ENCODE measurements at regions not wholly inside any gene's neighbourhood (a gene's known extent, or its start where the extent isn't known, plus 50 kb on each side); places are given as distances from the start of the nearest gene placed in this dataset.

DNA sequence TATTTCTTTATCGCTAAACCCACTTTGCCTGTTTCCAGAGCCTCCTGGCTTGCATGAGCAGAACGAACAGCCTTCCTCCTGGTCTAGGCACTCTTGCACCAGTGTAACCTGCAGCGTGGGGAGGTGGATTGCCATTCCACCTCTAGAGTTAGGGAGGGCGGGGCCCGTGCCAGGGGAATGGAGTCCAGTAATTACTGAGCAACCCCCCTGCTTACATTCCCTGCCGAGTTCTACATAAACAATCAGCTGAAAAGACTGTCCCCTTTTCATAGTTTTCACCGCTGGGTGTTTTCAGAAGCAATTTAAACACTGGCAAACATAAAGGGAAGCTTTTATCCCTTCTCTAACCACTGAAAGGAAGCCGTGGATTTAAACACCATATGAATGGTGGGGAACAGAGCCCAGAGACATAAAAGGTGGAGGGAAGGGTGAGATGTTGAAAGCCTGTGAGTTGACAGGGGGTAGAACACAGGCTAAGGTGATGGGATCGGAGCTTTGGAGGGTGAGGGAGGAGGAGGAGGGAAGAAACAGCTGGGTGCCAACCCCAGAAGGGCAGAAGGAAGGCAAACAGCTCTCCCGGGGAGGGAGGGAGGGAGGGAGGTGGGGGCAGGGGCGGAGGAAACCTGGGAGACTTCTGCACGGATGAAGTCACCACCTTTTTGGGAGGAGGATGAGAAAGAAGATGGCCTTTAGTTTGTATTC lies 68.0 kb upstream of the WDR26 start:
- H3K4me3 ChIP-seq (ENCODE audit: low read length): no peak overlapping the region
- no peaks in the 10 kb centered on the region for H3K9me3 Mint-ChIP-seq
- ChIA-PET POLR2A (no interaction called here), CTCF (no interaction called here)
- DNase-seq: no peak
- H3K36me3 ChIP-seq (ENCODE audit: insufficient read depth, low read length): no peaks in the 10 kb centered on the region
- no peaks in the 10 kb centered on the region for H3K36me3 Mint-ChIP-seq
- peak overlapping the region; percentile 31 for H3K27ac ChIP-seq (ENCODE audit: low read depth, low read length)
- peak overlapping the region in 1 of 8 donors; percentile 43 for H3K27ac Mint-ChIP-seq
- no peaks in the 10 kb centered on the region for H3K9me3 ChIP-seq (ENCODE audit: low read length)
- no peak overlapping the region for H3K4me3 Mint-ChIP-seq
- H3K27me3 ChIP-seq (ENCODE audit: insufficient read depth, low read length, poor library complexity, severe bottlenecking): no peaks in the 10 kb centered on the region
- no peaks in the 10 kb centered on the region for H3K27me3 Mint-ChIP-seq
- H3K4me1 ChIP-seq (ENCODE audit: insufficient read depth, low read length): peaks cover 12% of the 10 kb centered on the region
- H3K4me1 Mint-ChIP-seq: peaks cover 19 to 38% (median 30%) of the 10 kb centered on the region in 3 donors

DNA sequence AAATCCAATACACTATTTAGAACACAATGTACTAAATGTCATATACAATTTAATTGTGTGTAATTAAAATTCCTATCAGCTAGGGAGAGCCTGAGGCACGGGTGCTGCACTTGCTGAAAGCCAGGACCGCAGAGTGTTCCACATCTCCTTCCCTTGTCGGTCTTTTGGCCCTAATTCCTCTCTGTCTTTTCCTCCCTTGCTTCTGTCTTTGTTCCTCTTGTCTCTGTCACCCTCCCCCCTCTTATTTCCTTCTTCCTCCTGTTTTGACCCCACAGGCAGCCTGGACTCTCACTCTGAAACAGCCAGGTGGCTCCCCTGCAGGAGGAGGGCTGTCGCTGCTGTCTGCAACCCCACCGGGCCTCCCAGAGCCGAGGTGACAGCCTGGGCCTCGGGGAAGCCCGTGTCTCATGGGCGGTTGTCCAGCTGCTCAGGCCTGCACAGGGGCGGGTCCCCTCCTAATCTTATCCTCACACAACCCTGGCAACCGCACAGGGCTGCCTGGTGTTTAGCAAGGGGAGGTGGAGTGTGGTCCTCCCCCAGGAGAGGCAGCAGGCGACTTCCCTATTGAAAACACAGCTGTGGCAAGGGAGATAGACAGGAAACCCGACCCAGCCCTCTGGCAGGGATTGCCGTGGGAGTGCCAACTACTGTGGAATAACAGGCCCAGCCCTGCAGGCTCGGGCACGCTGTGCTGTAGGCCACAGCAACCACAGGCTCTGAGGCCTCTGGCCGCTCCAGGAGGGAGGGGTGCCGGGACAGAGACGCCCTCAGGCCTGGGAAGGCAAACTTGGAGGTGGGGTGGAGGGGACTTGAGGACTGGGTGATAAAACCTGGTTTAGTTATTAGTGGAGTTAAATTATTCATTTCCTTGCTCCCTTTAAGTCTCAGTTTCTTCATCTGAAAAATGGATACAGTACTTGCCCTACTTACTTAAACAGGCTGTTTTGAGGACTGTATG lies 68.8 kb upstream of the WDR26 start:
- CTCF ChIA-PET: interaction anchor here (1.9 kb wide), 1 partner anchor 10 kb away, joined by 8 read pairs; no protein-coding TSS in a partner anchor
- peaks cover 11 to 30% (median 22%) of the 10 kb centered on the region in 3 donors for H3K4me1 Mint-ChIP-seq
- H3K9me3 Mint-ChIP-seq: no peaks in the 10 kb centered on the region
- DNase-seq: no peak
- H3K4me3 ChIP-seq (ENCODE audit: low read length): no peak overlapping the region
- no peaks in the 10 kb centered on the region for H3K36me3 ChIP-seq (ENCODE audit: insufficient read depth, low read length)
- H3K9me3 ChIP-seq (ENCODE audit: low read length): no peaks in the 10 kb centered on the region
- H3K27me3 ChIP-seq (ENCODE audit: insufficient read depth, low read length, poor library complexity, severe bottlenecking): no peaks in the 10 kb centered on the region
- H3K27ac Mint-ChIP-seq: peak overlapping the region in 1 of 8 donors; percentile 74
- peaks cover 4% of the 10 kb centered on the region for H3K4me1 ChIP-seq (ENCODE audit: insufficient read depth, low read length)
- peak overlapping the region in 1 of 7 donors; percentile 76 for H3K4me3 Mint-ChIP-seq
- POLR2A ChIA-PET: no interaction called here
- no peaks in the 10 kb centered on the region for H3K27me3 Mint-ChIP-seq
- H3K36me3 Mint-ChIP-seq: no peaks in the 10 kb centered on the region
- peak overlapping the region; percentile 31 for H3K27ac ChIP-seq (ENCODE audit: low read depth, low read length)

DNA sequence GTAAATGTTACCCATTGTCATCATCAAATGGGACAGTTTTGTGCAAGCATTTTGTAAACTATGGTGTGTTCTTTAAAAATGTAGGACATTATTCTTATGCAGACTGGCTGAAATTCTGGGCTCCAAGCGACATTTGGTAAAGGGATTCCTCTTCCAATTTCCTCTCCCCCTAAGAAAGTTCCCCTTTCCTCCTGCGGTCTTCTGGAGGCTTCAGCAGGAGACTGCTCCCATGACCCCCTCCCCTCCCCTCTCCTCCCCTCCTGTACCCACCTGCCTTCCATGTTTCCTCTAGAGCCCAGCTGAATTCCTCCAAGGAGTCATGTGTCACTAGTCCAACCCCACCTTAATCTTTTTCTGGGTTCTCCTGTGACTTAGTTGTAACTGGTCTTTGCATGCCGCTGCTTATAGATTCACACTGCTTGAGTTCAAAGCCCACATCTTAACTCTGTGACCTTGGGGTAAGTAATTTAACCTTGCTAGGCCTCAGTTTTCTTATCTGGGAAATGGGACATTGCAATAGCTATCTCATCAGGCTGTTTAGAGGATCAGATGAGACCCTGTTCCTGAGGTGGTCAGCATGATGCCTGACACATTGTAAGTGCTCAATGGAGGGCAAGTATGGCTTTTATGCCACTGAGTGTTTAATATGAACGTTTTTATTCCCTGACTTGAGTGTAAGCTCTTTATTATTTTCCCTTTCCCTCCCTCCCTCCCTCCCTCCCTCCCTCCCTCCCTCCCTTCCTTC lies 69.9 kb upstream of the WDR26 start:
- H3K27ac ChIP-seq (ENCODE audit: low read depth, low read length): peak overlapping the region; percentile 11
- Mint-ChIP-seq H3K9me3 (no peaks in the 10 kb centered on the region), H3K27me3 (no peaks in the 10 kb centered on the region), H3K4me3 (no peak overlapping the region), H3K4me1 (peaks cover 9 to 23% (median 18%) of the 10 kb centered on the region in 3 donors), H3K27ac (peak overlapping the region in 1 of 8 donors; percentile 47), H3K36me3 (no peaks in the 10 kb centered on the region)
- no peak overlapping the region for H3K4me3 ChIP-seq (ENCODE audit: low read length)
- H3K4me1 ChIP-seq (ENCODE audit: insufficient read depth, low read length): no peaks in the 10 kb centered on the region
- no peaks in the 10 kb centered on the region for H3K27me3 ChIP-seq (ENCODE audit: insufficient read depth, low read length, poor library complexity, severe bottlenecking)
- no peaks in the 10 kb centered on the region for H3K9me3 ChIP-seq (ENCODE audit: low read length)
- CTCF ChIA-PET: interaction anchor here (1.9 kb wide), 1 partner anchor 9 kb away, joined by 8 read pairs; no protein-coding TSS in a partner anchor
- POLR2A ChIA-PET: no interaction called here
- H3K36me3 ChIP-seq (ENCODE audit: insufficient read depth, low read length): no peaks in the 10 kb centered on the region
- DNase-seq: no peak

DNA sequence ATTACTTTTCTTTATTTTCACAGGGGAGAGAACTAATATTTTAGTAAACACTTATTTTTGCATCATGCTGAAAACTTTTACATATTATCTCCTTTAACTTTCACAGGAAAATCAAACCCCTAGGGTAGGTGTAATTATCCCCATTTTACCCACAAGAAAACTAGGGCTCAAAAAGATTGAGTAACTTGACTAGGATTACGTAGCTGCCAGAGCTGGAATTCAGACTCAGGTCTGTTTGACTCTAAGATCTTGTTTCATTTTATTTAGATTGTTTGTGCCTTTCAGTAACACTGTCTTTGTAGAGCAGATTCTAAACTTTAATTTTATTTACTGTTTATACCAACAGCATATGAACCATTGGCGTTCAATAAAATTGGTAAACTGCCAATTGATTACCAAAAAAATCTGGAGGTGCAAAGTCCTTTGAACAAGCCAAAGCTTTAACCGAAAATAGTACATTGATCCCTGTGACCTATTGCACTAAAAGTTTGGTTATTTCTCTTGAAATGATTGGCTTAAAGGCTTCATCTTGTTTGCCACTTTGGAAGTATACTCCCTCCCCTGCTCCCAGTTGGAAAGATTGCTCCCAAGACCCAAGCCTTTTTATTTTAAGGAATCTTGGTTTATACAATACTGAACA lies 71.0 kb upstream of the WDR26 start:
- Mint-ChIP-seq H3K27ac (no peak overlapping the region), H3K9me3 (no peaks in the 10 kb centered on the region)

DNA sequence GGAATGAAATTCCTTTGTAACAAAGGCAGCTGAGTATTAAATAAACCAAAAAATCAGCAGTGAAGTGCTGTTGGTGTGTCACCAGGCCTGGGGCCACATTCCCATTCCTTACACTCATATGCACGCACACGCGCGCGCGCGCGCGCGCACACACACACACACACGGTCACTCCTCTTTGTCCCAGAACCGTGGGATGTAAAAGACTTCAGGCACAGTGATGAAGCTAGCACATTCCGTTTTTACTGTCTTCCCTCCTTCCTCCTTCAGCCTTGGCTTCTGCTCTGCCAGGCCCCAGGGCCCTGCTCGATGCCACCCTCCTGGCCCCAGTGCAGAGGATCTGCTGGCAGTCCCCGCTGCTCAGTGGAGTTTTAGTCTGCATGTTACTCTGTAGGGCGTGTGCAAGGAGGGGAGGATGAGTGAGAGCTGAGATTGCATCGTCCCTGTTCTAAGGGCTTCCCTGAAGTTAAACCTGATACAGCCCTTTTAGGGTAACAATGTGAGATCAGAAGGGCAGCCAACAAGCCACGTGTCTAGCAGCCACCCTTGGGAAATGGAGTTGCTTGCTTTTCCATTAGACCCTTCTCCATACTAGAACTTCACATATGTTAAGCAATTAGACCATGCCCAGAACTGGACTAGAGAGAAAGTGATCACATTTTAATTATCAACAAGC lies 71.7 kb upstream of the WDR26 start:
- Histone ChIP-seq H3K4me3 (ENCODE audit: low read length) (no peak overlapping the region), H3K27ac (ENCODE audit: low read depth, low read length) (no peak overlapping the region), H3K27me3 (ENCODE audit: insufficient read depth, low read length, poor library complexity, severe bottlenecking) (no peaks in the 10 kb centered on the region), H3K36me3 (ENCODE audit: insufficient read depth, low read length) (no peaks in the 10 kb centered on the region), H3K9me3 (ENCODE audit: low read length) (no peaks in the 10 kb centered on the region), H3K4me1 (ENCODE audit: insufficient read depth, low read length) (no peaks in the 10 kb centered on the region)
- H3K27ac Mint-ChIP-seq: no peak overlapping the region
- no peak for DNase-seq
- peaks cover 9 to 18% (median 16%) of the 10 kb centered on the region in 3 donors for H3K4me1 Mint-ChIP-seq
- H3K9me3 Mint-ChIP-seq: no peaks in the 10 kb centered on the region
- H3K27me3 Mint-ChIP-seq: no peaks in the 10 kb centered on the region
- no peaks in the 10 kb centered on the region for H3K36me3 Mint-ChIP-seq
- POLR2A ChIA-PET: no interaction called here
- CTCF ChIA-PET: no interaction called here
- H3K4me3 Mint-ChIP-seq: no peak overlapping the region

More for the DNA sequence above, 71.0 kb upstream of the WDR26 start:
- POLR2A ChIA-PET: no interaction called here
- H3K4me3 ChIP-seq (ENCODE audit: low read length): no peak overlapping the region
- H3K27ac ChIP-seq (ENCODE audit: low read depth, low read length): no peak overlapping the region
- Mint-ChIP-seq H3K36me3 (no peaks in the 10 kb centered on the region), H3K27me3 (no peaks in the 10 kb centered on the region), H3K4me1 (peaks cover 9 to 22% (median 18%) of the 10 kb centered on the region in 3 donors), H3K4me3 (no peak overlapping the region)
- DNase-seq: no peak
- no peaks in the 10 kb centered on the region for H3K36me3 ChIP-seq (ENCODE audit: insufficient read depth, low read length)
- H3K9me3 ChIP-seq (ENCODE audit: low read length): no peaks in the 10 kb centered on the region
- no peaks in the 10 kb centered on the region for H3K27me3 ChIP-seq (ENCODE audit: insufficient read depth, low read length, poor library complexity, severe bottlenecking)
- CTCF ChIA-PET: interaction anchor here (1.9 kb wide), 1 partner anchor 8 kb away, joined by 8 read pairs; no protein-coding TSS in a partner anchor
- H3K4me1 ChIP-seq (ENCODE audit: insufficient read depth, low read length): no peaks in the 10 kb centered on the region

DNA sequence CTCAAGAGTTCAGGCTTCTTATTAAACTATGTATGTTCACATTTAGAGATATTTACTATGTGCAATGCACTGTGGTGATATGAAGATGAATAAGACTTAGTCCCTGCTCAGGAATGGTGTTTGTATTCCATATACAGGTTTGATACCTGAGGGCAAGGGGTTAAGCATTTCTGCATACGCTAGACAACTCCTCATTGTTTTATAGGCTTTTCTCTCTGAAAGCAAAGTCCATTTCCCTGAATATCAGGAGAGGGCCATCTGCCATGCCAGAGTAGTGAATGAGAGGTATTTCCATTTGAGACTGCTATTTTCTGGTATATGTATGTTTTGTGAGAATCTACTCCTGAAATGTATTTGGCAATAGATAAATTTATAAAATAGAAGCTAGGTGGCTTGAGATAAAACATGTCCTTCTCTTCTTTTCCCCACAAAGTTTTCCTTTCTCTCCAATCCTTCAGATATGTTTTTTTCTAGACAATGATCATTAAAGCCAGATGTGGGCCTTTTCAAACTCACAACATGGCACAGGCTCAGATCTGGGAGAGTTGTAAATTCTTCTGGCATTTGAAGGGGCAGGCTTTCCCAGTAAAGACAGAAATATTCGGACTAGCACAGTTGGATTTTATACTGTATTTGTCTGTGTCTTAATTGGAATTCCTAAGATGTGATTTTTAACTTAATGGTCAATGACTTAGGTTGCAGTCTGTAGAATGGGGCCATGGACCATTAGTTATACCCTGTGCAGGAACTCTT lies 73.3 kb upstream of the WDR26 start:
- peaks cover 9 to 15% (median 12%) of the 10 kb centered on the region in 3 donors for H3K4me1 Mint-ChIP-seq
- DNase-seq: no peak
- Histone ChIP-seq H3K4me1 (ENCODE audit: insufficient read depth, low read length) (no peaks in the 10 kb centered on the region), H3K36me3 (ENCODE audit: insufficient read depth, low read length) (no peaks in the 10 kb centered on the region), H3K27me3 (ENCODE audit: insufficient read depth, low read length, poor library complexity, severe bottlenecking) (no peaks in the 10 kb centered on the region), H3K9me3 (ENCODE audit: low read length) (no peaks in the 10 kb centered on the region), H3K27ac (ENCODE audit: low read depth, low read length) (no peak overlapping the region), H3K4me3 (ENCODE audit: low read length) (no peak overlapping the region)
- no peaks in the 10 kb centered on the region for H3K9me3 Mint-ChIP-seq
- POLR2A ChIA-PET: no interaction called here
- CTCF ChIA-PET: no interaction called here
- H3K4me3 Mint-ChIP-seq: no peak overlapping the region
- H3K27me3 Mint-ChIP-seq: no peaks in the 10 kb centered on the region
- H3K27ac Mint-ChIP-seq: peak overlapping the region in 1 of 8 donors; percentile 18
- no peaks in the 10 kb centered on the region for H3K36me3 Mint-ChIP-seq

DNA sequence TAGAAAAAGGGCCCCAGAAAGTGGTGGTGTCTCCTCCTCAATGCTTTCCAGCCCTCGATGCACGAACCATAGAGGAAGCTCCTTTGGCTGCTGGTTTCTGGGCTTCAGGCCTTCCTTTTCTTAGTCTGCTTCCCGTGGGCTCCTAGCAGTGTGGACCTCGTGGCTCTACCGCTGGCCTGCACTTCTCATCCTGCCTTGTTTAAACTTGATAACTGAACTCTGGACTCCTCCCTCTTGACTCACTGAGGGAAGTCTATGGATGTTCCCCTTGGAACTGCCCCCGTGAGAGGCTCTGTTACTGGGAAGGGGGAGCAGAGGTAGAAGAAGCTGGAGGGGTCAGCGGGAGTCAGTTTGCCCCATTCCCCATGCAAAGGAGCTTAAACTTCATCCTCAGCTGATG lies 75.3 kb upstream of the WDR26 start:
- no peaks in the 10 kb centered on the region for H3K9me3 Mint-ChIP-seq
- H3K4me3 Mint-ChIP-seq: no peak overlapping the region
- no peak for DNase-seq
- Histone ChIP-seq H3K27me3 (ENCODE audit: insufficient read depth, low read length, poor library complexity, severe bottlenecking) (no peaks in the 10 kb centered on the region), H3K4me3 (ENCODE audit: low read length) (no peak overlapping the region), H3K4me1 (ENCODE audit: insufficient read depth, low read length) (peaks cover 3% of the 10 kb centered on the region), H3K36me3 (ENCODE audit: insufficient read depth, low read length) (no peaks in the 10 kb centered on the region), H3K9me3 (ENCODE audit: low read length) (no peaks in the 10 kb centered on the region), H3K27ac (ENCODE audit: low read depth, low read length) (no peak overlapping the region)
- POLR2A ChIA-PET: interaction anchor here (0.6 kb wide), 1 partner anchor 1559 kb away, joined by 4 read pairs; no protein-coding TSS in a partner anchor
- no peak overlapping the region for H3K27ac Mint-ChIP-seq
- H3K27me3 Mint-ChIP-seq: no peaks in the 10 kb centered on the region
- no peaks in the 10 kb centered on the region for H3K36me3 Mint-ChIP-seq
- CTCF ChIA-PET: interaction anchor here (1.1 kb wide), 1 partner anchor 341 kb away, joined by 3 read pairs; no protein-coding TSS in a partner anchor
- peaks cover 7 to 10% (median 9%) of the 10 kb centered on the region in 3 donors for H3K4me1 Mint-ChIP-seq

Measured in CD8-positive, alpha-beta memory T cell (primary cell).